GM12878 (cell line): ENCODE measurements at regions not wholly inside any gene's neighbourhood (a gene's known extent, or its start where the extent isn't known, plus 50 kb on each side); places are given as distances from the start of the nearest gene placed in this dataset.

Source experiments
- ATF2 ChIP-seq: IDR thresholded peaks from 2 replicates; pipeline ENCODE4 v1.6.1; 2012; ENCODE audit warnings: low read length, inconsistent platforms
- CREB1 ChIP-seq: IDR thresholded peaks from 2 replicates; pipeline ENCODE4 v1.6.1; 2012; ENCODE audit warnings: low read depth, mild to moderate bottlenecking, inconsistent platforms
- CTCF ChIP-seq, 3 experiments: IDR thresholded peaks in 2 of 3; conservative IDR thresholded peaks in 1 of 3; 2 replicates each; pipeline ENCODE4 v1.5.1; 2011; ENCODE audit warnings: low read depth in 3 of 3, low read length in 3 of 3, mild to moderate bottlenecking in 3 of 3, control low read depth in 2 of 3, moderate library complexity in 2 of 3, inconsistent platforms in 1 of 3, mixed read lengths in 1 of 3; ENCODE audit not compliant: control insufficient read depth in 2 of 3, insufficient read depth in 1 of 3; ENCODE audit errors: extremely low read depth in 1 of 3
- E2F8 ChIP-seq: fragments of 450-650 bp; IDR thresholded peaks from 2 replicates; pipeline ENCODE4 v1.6.1; 2018; ENCODE audit warnings: mild to moderate bottlenecking, low read depth, moderate library complexity; ENCODE audit not compliant: partially characterized antibody
- JUNB ChIP-seq: IDR thresholded peaks from 2 replicates; pipeline ENCODE4 v1.6.1; 2016; ENCODE audit warnings: antibody characterized with exemption, mild to moderate bottlenecking
- MTA2 ChIP-seq: fragments of 450-650 bp; IDR thresholded peaks from 2 replicates; pipeline ENCODE4 v1.6.1; 2016; ENCODE audit warnings: low read depth, mild to moderate bottlenecking, moderate library complexity
- NFXL1 ChIP-seq: fragments of 450-650 bp; IDR thresholded peaks from 2 replicates; pipeline ENCODE4 v1.6.1; 2017; ENCODE audit warnings: antibody characterized with exemption, mild to moderate bottlenecking, borderline replicate concordance
- NFYB ChIP-seq: IDR thresholded peaks from 2 replicates; pipeline ENCODE4 v1.6.1; 2011; ENCODE audit warnings: low read depth, mild to moderate bottlenecking, low read length, improper control_type of control experiment, moderate library complexity; ENCODE audit not compliant: insufficient read depth
- REST ChIP-seq: IDR thresholded peaks from 2 replicates; pipeline ENCODE4 v1.6.1; 2012; ENCODE audit warnings: mild to moderate bottlenecking, low read depth, low read length
- USF1 ChIP-seq: IDR thresholded peaks from 2 replicates; pipeline ENCODE4 v1.6.1; 2011; ENCODE audit warnings: borderline replicate concordance, low read depth, mild to moderate bottlenecking, moderate library complexity, mixed read lengths, low read length; ENCODE audit not compliant: insufficient read depth; ENCODE audit errors: extremely low read length
- ZBTB33 ChIP-seq: fragments of 450-650 bp; IDR thresholded peaks from 2 replicates; pipeline ENCODE4 v1.6.1; 2017; ENCODE audit warnings: mild to moderate bottlenecking

GRCh38 chr1:207963427-207964194 lies 52.7 kb upstream of the CD34 start (continued):
- no peak for TF ChIP-seq ZBTB33
- no peak for TF ChIP-seq CREB1
- no peak for TF ChIP-seq NFXL1
- TF ChIP-seq USF1: no peak
- TF ChIP-seq E2F8: no peak
- peak; percentile 88 to 100 (median 94); a peak in 5 of 6 replicates for TF ChIP-seq CTCF (IDR thresholded peaks at IDR 0.05 in 2 of 3, conservative IDR thresholded peaks at IDR 0.05 in 1 of 3; ENCODE audit: control insufficient read depth in 2 of 3, extremely low read depth in 1 of 3, insufficient read depth in 1 of 3, low read depth in 3 of 3, low read length in 3 of 3)
- TF ChIP-seq JUNB: no peak
- TF ChIP-seq MTA2: no peak
- TF ChIP-seq REST: no peak
- TF ChIP-seq NFYB: no peak
- no peak for TF ChIP-seq ATF2
